HCT116 (cell line): ENCODE measurements at regions not wholly inside any gene's neighbourhood (a gene's known extent, or its start where the extent isn't known, plus 50 kb on each side); places are given as distances from the start of the nearest gene placed in this dataset.

Experiments used
- ATAC-seq: fragments of 200-7000 bp; cut with Tn5 transposase; 2 replicates; pipeline ENCODE4 v1.9.1; 2020; ENCODE audit warnings: mild to moderate bottlenecking, moderate library complexity
- BruUV-seq: library from RNA; stranded (reverse); fragments of 400-500 nt; replicated peaks from 2 replicates; lab custom pipeline; 2021; lab: Mats Ljungman, UMichigan
- CTCF ChIA-PET: fragments of 300-600 bp; sonication (Branson Sonifier 250); formaldehyde crosslinking; loops from one replicate; lab custom pipeline; 2021; ENCODE audit warnings: antibody characterized with exemption; lab: Charles Lee
- POLR2A ChIA-PET: fragments of 300-600, 350-600 bp; sonication (Branson Sonifier 250); formaldehyde crosslinking; loops from one replicate; lab custom pipeline; 2021; ENCODE audit warnings: antibody characterized with exemption; lab: Charles Lee
- RAD21 ChIA-PET, 2 experiments: fragments of 300-600 bp; sonication (Branson Sonifier 250); formaldehyde crosslinking; loops; one replicate each; lab custom pipeline; 2023; ENCODE audit warnings: low total read pairs in 2 of 2; ENCODE audit not compliant: uncharacterized antibody in 2 of 2, unreplicated experiment in 2 of 2, low non-redundant PET in 1 of 2; lab: Charles Lee
- DNase-seq: peaks from one replicate; pipeline ENCODE4 v3.0.0-alpha.2; 2010; ENCODE audit warnings: low read depth, low spot score
- H2AFZ ChIP-seq: fragments of 200-600 bp; shearing (Covaris generic), sonication (generic); 2 replicates; pipeline ENCODE4 v1.6.1; 2017; ENCODE audit warnings: low read depth, mixed run types, mixed read lengths, antibody characterized with exemption, low read length; ENCODE audit not compliant: poor library complexity, severe bottlenecking
- H3K27ac ChIP-seq: 2 replicates; pipeline ENCODE4 v1.5.1; 2012; ENCODE audit warnings: low read depth, low read length
- H3K27me3 ChIP-seq: fragments of 200-600 bp; sonication (generic); 2 replicates; pipeline ENCODE4 v1.6.1; 2016; ENCODE audit warnings: mixed run types, low read length, mixed read lengths; ENCODE audit not compliant: insufficient read depth
- H3K36me3 ChIP-seq, 2 experiments: fragments of 200-500 bp in 1 of 2; fragments of 200-600 bp in 1 of 2; sonication (Bioruptor generic) in 1 of 2; sonication (generic) in 1 of 2; 2 replicates each; pipeline versions ENCODE4 v1.5.1 to v1.6.1; 2014 to 2016; ENCODE audit warnings: low read length in 2 of 2, inconsistent platforms in 1 of 2, mixed read lengths in 1 of 2, mixed run types in 1 of 2; ENCODE audit not compliant: insufficient read depth in 2 of 2, control insufficient read depth in 1 of 2
- H3K4me1 ChIP-seq, 2 experiments: fragments of 200-600 bp in 1 of 2; sonication (generic) in 1 of 2; 2 replicates each; pipeline versions ENCODE4 v1.5.1 to v1.6.1; 2012 to 2017; ENCODE audit warnings: low read length in 2 of 2, inconsistent platforms in 1 of 2, mild to moderate bottlenecking in 1 of 2, mixed read lengths in 1 of 2, mixed run types in 1 of 2, moderate library complexity in 1 of 2; ENCODE audit not compliant: insufficient read depth in 2 of 2, control insufficient read depth in 1 of 2
- H3K4me2 ChIP-seq: fragments of 200-600 bp; sonication (generic); 2 replicates; pipeline ENCODE4 v1.6.1; 2017; ENCODE audit warnings: mixed run types, low read length, mixed read lengths
- H3K4me3 ChIP-seq, 2 experiments: fragments of 200-600 bp in 1 of 2; sonication (generic) in 1 of 2; replicated peaks in 1 of 2; 2 replicates each; pipeline ENCODE4 v1.5.1; 2011 to 2016; ENCODE audit warnings: low read length in 2 of 2, control low read depth in 1 of 2, low read depth in 1 of 2, mild to moderate bottlenecking in 1 of 2, mixed read lengths in 1 of 2, mixed run types in 1 of 2
- H3K79me2 ChIP-seq: fragments of 200-600 bp; sonication (generic); 2 replicates; pipeline ENCODE4 v1.6.1; 2017; ENCODE audit warnings: mild to moderate bottlenecking, mixed run types, low read length, moderate library complexity, mixed read lengths; ENCODE audit not compliant: insufficient read depth
- H3K9ac ChIP-seq: fragments of 200-600 bp; sonication (generic); 2 replicates; pipeline ENCODE4 v1.6.1; 2016; ENCODE audit warnings: low read length, mixed read lengths
- H3K9me2 ChIP-seq: fragments of 200-600 bp; sonication (generic), shearing (Covaris generic); 2 replicates; pipeline ENCODE4 v1.6.1; 2017; ENCODE audit warnings: mixed run types, mild to moderate bottlenecking, moderate library complexity; ENCODE audit not compliant: insufficient read depth
- H3K9me3 ChIP-seq, 2 experiments: fragments of 200-500 bp in 1 of 2; fragments of 200-600 bp in 1 of 2; sonication (Bioruptor generic) in 1 of 2; sonication (generic) in 1 of 2; 2 replicates each; pipeline ENCODE4 v1.6.1; 2014 to 2017; ENCODE audit warnings: low read length in 2 of 2, mixed read lengths in 2 of 2, inconsistent platforms in 1 of 2, low read depth in 1 of 2, mild to moderate bottlenecking in 1 of 2, mixed run types in 1 of 2, moderate library complexity in 1 of 2; ENCODE audit not compliant: control insufficient read depth in 1 of 2, insufficient read depth in 1 of 2
- H4K20me1 ChIP-seq: fragments of 200-600 bp; sonication (generic), shearing (Covaris generic); 2 replicates; pipeline ENCODE4 v1.6.1; 2017; ENCODE audit warnings: mixed run types, mild to moderate bottlenecking, moderate library complexity; ENCODE audit not compliant: insufficient read depth
- CBX3 ChIP-seq: IDR thresholded peaks from 2 replicates; pipeline ENCODE4 v1.6.1; 2012; ENCODE audit warnings: low read depth
- EGR1 ChIP-seq: IDR thresholded peaks from 2 replicates; pipeline ENCODE4 v1.6.1; 2012; ENCODE audit warnings: low read depth
- ELF1 ChIP-seq: IDR thresholded peaks from 2 replicates; pipeline ENCODE4 v1.6.1; 2012; ENCODE audit warnings: low read depth, borderline replicate concordance
- EZH2phosphoT487 ChIP-seq: fragments of 200-600 bp; IDR thresholded peaks from 2 replicates; pipeline ENCODE4 v1.6.1; 2018; ENCODE audit warnings: antibody characterized with exemption, borderline replicate concordance
- POLR2A ChIP-seq: IDR thresholded peaks from 2 replicates; pipeline ENCODE4 v1.7.0; 2011; ENCODE audit warnings: borderline replicate concordance; ENCODE audit not compliant: insufficient read depth, insufficient read length; ENCODE audit errors: extremely low read depth
- SIN3A ChIP-seq: IDR thresholded peaks from 2 replicates; pipeline ENCODE4 v1.6.1; 2012; ENCODE audit warnings: low read depth
- SP1 ChIP-seq: IDR thresholded peaks from 2 replicates; pipeline ENCODE4 v1.6.1; 2012; ENCODE audit warnings: low read depth
- SRF ChIP-seq: IDR thresholded peaks from 2 replicates; pipeline ENCODE4 v1.6.1; 2012; ENCODE audit warnings: low read depth
- ZBTB33 ChIP-seq: IDR thresholded peaks from 2 replicates; pipeline ENCODE4 v1.6.1; 2011; ENCODE audit warnings: mild to moderate bottlenecking, low read length, moderate library complexity; ENCODE audit not compliant: insufficient replicate concordance; ENCODE audit errors: extremely low read depth
- ZFX ChIP-seq: fragments of 450-650 bp; IDR thresholded peaks from 2 replicates; pipeline ENCODE4 v1.6.1; 2017
- ZNF274 ChIP-seq: fragments of 200-500 bp; sonication (Bioruptor generic); IDR thresholded peaks from 2 replicates; pipeline ENCODE4 v1.6.1; 2014; ENCODE audit warnings: mild to moderate bottlenecking, low read depth, low read length, inconsistent platforms
- intact Hi-C: fragments of 100-400 bp; cut with micrococcal nuclease; formaldehyde crosslinking; loops from 2 replicates; pipeline ENCODE4 v1.10.0; 2022
- TF ChIP-seq, protein P1 (sequence below): IDR thresholded peaks from 2 replicates; pipeline ENCODE4 v1.6.1; 2012
- TF ChIP-seq, protein P2 (sequence below), 3 experiments: fragments of 200-600 bp in 1 of 3; sonication (generic) in 1 of 3; IDR thresholded peaks in 2 of 3; conservative IDR thresholded peaks in 1 of 3; 2 replicates each; pipeline ENCODE4 v1.5.1; 2012 to 2017; ENCODE audit warnings: low read depth in 2 of 3, low read length in 2 of 3, antibody characterized with exemption in 1 of 3, borderline replicate concordance in 1 of 3, control low read depth in 1 of 3, mild to moderate bottlenecking in 1 of 3, mixed read lengths in 1 of 3, mixed run types in 1 of 3, moderate library complexity in 1 of 3; ENCODE audit not compliant: insufficient read depth in 1 of 3

- TF ChIP-seq CBX3, result no peak
- TF ChIP-seq SRF, result no peak
- TF ChIP-seq SP1, result no peak
- no peak for TF ChIP-seq EZH2phosphoT487
- TF ChIP-seq, protein P1, sequence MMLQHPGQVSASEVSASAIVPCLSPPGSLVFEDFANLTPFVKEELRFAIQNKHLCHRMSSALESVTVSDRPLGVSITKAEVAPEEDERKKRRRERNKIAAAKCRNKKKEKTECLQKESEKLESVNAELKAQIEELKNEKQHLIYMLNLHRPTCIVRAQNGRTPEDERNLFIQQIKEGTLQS, result no peak
- TF ChIP-seq, protein P2, sequence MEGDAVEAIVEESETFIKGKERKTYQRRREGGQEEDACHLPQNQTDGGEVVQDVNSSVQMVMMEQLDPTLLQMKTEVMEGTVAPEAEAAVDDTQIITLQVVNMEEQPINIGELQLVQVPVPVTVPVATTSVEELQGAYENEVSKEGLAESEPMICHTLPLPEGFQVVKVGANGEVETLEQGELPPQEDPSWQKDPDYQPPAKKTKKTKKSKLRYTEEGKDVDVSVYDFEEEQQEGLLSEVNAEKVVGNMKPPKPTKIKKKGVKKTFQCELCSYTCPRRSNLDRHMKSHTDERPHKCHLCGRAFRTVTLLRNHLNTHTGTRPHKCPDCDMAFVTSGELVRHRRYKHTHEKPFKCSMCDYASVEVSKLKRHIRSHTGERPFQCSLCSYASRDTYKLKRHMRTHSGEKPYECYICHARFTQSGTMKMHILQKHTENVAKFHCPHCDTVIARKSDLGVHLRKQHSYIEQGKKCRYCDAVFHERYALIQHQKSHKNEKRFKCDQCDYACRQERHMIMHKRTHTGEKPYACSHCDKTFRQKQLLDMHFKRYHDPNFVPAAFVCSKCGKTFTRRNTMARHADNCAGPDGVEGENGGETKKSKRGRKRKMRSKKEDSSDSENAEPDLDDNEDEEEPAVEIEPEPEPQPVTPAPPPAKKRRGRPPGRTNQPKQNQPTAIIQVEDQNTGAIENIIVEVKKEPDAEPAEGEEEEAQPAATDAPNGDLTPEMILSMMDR (IDR thresholded peaks at IDR 0.05 in 2 of 3, conservative IDR thresholded peaks at IDR 0.05 in 1 of 3; ENCODE audit: borderline replicate concordance in 1 of 3, insufficient read depth in 1 of 3, low read depth in 2 of 3, low read length in 2 of 3), result no peak
- no peak for TF ChIP-seq POLR2A
- TF ChIP-seq ELF1, result no peak
- no peak for TF ChIP-seq ZFX
- no peak for TF ChIP-seq ZNF274
- TF ChIP-seq, all 23 proteins: peak for 0
Measured at GRCh38 chr6:147054871-147055270, 149.3 kb upstream of the STXBP5 start (continued).

- no TSS peak for BruUV-seq
- POLR2A ChIA-PET, result no interaction called here
- ATAC-seq (no peak), DNase-seq (no peak)
- intact Hi-C loops, result no loop called here
- Histone ChIP-seq H3K27me3 (no peaks in the 10 kb centered on the region), H3K4me2 (no peak overlapping the region), H3K27ac (no peak overlapping the region), H3K9me3 (no peaks in the 10 kb centered on the region), H3K9me2 (no peaks in the 10 kb centered on the region), H3K9ac (no peak overlapping the region), H3K4me3 (no peak overlapping the region), H3K4me1 (no peaks in the 10 kb centered on the region), H3K79me2 (no peaks in the 10 kb centered on the region), H3K36me3 (no peaks in the 10 kb centered on the region), H2AFZ (no peak overlapping the region), H4K20me1 (no peaks in the 10 kb centered on the region)
- TF ChIP-seq SIN3A, result no peak
- TF ChIP-seq EGR1, result no peak
- no peak for TF ChIP-seq ZFX
- TF ChIP-seq ZBTB33, result no peak
- TF ChIP-seq, protein P2 (IDR thresholded peaks at IDR 0.05 in 2 of 3, conservative IDR thresholded peaks at IDR 0.05 in 1 of 3; ENCODE audit: borderline replicate concordance in 1 of 3, insufficient read depth in 1 of 3, low read depth in 2 of 3, low read length in 2 of 3), result no peak
- TF ChIP-seq SP1, result no peak
- RAD21 ChIA-PET, result no interaction called here
- CTCF ChIA-PET, result no interaction called here
Measured at GRCh38 chr6:147055821-147056392, 148.3 kb upstream of the STXBP5 start.
